ENCODE measurements at regions not wholly inside any gene's neighbourhood (a gene's known extent, or its start where the extent isn't known, plus 50 kb on each side); places are given as distances from the start of the nearest gene placed in this dataset.

GRCh38 chr5:147061431-147061830, 173.4 kb upstream of the STK32A start:
- Histone ChIP-seq H3F3A (replicated peaks; ENCODE audit: insufficient read depth) (no peaks in the 10 kb centered on the region), H3K4me1 (ENCODE audit: control insufficient read depth in 1 of 2, insufficient read depth in 2 of 2, low read depth in 1 of 2, low read length in 1 of 2) (peaks cover 0 to 10% of the 10 kb centered on the region in 2 experiments; a peak in 1 of 4 replicates), H2AFZ (ENCODE audit: low read depth) (no peak overlapping the region), H4K20me1 (ENCODE audit: insufficient read depth) (no peaks in the 10 kb centered on the region), H3K9me2 (no peaks in the 10 kb centered on the region), H3K27me3 (ENCODE audit: insufficient read depth) (no peaks in the 10 kb centered on the region; the same call in 1 of the 2 replicates), H3K79me2 (ENCODE audit: insufficient read depth) (no peaks in the 10 kb centered on the region), H3K4me2 (no peak overlapping the region), H3K27ac (ENCODE audit: low read depth in 2 of 2, low read length in 1 of 2) (no peak overlapping the region), H3K4me3 (ENCODE audit: low read depth in 2 of 2, low read length in 1 of 2) (no peak overlapping the region), H3K9me3 (no peaks in the 10 kb centered on the region), H3K9ac (no peak overlapping the region), H3K36me3 (replicated peaks in 1 of 2; ENCODE audit: control insufficient read depth in 1 of 2, insufficient read depth in 2 of 2, low read length in 1 of 2) (no peaks in the 10 kb centered on the region)
- CTCF ChIA-PET: no interaction called here
- TF ChIP-seq ELF1 (IDR thresholded peaks at IDR 0.05) (no peak), FOSL2 (IDR thresholded peaks at IDR 0.05; ENCODE audit: borderline replicate concordance, low read depth) (no peak), USF2 (IDR thresholded peaks at IDR 0.05; ENCODE audit: borderline replicate concordance, low read depth, low read length) (no peak), JUND (IDR thresholded peaks at IDR 0.05) (no peak), IRF3 (IDR thresholded peaks at IDR 0.05; ENCODE audit: low read depth, low read length) (no peak), SMC3 (IDR thresholded peaks at IDR 0.05; ENCODE audit: low read depth, low read length) (no peak), RCOR1 (IDR thresholded peaks at IDR 0.05; ENCODE audit: low read length) (no peak), EP300 (IDR thresholded peaks at IDR 0.05; ENCODE audit: borderline replicate concordance in 1 of 2, low read depth in 1 of 2, low read length in 1 of 2) (no peak)
- TF ChIP-seq, protein P1, sequence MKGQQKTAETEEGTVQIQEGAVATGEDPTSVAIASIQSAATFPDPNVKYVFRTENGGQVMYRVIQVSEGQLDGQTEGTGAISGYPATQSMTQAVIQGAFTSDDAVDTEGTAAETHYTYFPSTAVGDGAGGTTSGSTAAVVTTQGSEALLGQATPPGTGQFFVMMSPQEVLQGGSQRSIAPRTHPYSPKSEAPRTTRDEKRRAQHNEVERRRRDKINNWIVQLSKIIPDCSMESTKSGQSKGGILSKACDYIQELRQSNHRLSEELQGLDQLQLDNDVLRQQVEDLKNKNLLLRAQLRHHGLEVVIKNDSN (IDR thresholded peaks at IDR 0.05; ENCODE audit: borderline replicate concordance, low read depth): no peak
- TF ChIP-seq, protein P2, sequence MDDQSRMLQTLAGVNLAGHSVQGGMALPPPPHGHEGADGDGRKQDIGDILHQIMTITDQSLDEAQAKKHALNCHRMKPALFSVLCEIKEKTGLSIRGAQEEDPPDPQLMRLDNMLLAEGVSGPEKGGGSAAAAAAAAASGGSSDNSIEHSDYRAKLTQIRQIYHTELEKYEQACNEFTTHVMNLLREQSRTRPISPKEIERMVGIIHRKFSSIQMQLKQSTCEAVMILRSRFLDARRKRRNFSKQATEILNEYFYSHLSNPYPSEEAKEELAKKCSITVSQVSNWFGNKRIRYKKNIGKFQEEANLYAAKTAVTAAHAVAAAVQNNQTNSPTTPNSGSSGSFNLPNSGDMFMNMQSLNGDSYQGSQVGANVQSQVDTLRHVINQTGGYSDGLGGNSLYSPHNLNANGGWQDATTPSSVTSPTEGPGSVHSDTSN (IDR thresholded peaks at IDR 0.05): no peak
- 47% methylated on average over 4 of the region's 4 CpGs for WGBS (ENCODE audit: low lambda C conversion rate)
- DNase-seq: no peak
- POLR2A ChIA-PET: no interaction called here

DNA sequence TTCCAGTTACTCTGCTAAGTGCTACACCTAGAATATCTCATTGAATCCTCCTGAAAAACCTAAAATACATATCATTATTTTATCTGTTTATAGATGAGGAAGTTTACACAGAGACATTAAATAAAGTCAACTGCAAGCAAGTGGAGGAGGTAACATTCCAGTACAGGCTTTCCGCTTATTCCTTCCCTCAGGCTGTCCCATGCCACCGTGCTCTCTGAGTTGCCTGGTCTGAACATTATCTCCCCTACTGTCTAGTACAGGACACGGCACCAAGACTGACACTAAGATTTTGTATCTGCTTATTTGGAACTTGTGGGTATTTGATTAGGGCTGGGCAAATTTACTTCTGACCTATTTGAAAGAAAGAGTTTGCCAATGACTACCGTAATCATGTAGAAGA, 172.4 kb upstream of the STK32A start:
- Histone ChIP-seq H3K36me3 (replicated peaks in 1 of 2; ENCODE audit: control insufficient read depth in 1 of 2, insufficient read depth in 2 of 2, low read length in 1 of 2) (no peaks in the 10 kb centered on the region), H2AFZ (ENCODE audit: low read depth) (no peak overlapping the region), H3K27me3 (ENCODE audit: insufficient read depth) (no peaks in the 10 kb centered on the region; the same call in 1 of the 2 replicates), H3F3A (replicated peaks; ENCODE audit: insufficient read depth) (no peaks in the 10 kb centered on the region), H3K4me2 (no peak overlapping the region), H3K4me3 (ENCODE audit: low read depth in 2 of 2, low read length in 1 of 2) (no peak overlapping the region), H3K79me2 (ENCODE audit: insufficient read depth) (no peaks in the 10 kb centered on the region), H4K20me1 (ENCODE audit: insufficient read depth) (no peaks in the 10 kb centered on the region), H3K9me3 (no peaks in the 10 kb centered on the region), H3K9me2 (no peaks in the 10 kb centered on the region), H3K9ac (no peak overlapping the region), H3K4me1 (ENCODE audit: control insufficient read depth in 1 of 2, insufficient read depth in 2 of 2, low read depth in 1 of 2, low read length in 1 of 2) (peaks cover 0 to 5% of the 10 kb centered on the region in 2 experiments; a peak in 1 of 4 replicates), H3K27ac (ENCODE audit: low read depth in 2 of 2, low read length in 1 of 2) (no peak overlapping the region)
- ChIA-PET CTCF (no interaction called here), POLR2A (no interaction called here)
- DNase-seq: no peak
- WGBS (ENCODE audit: low lambda C conversion rate): 68% methylated on average over 4 of the region's 4 CpGs
- no peak for TF ChIP-seq RXRA (IDR thresholded peaks at IDR 0.05; ENCODE audit: borderline replicate concordance, low read depth)
- TF ChIP-seq GABPA (IDR thresholded peaks at IDR 0.05; ENCODE audit: low read depth): no peak
- no peak for TF ChIP-seq TAF1 (IDR thresholded peaks at IDR 0.05; ENCODE audit: borderline replicate concordance, low read depth, low read length)
- TF ChIP-seq JUND (IDR thresholded peaks at IDR 0.05): no peak
- TF ChIP-seq USF2 (IDR thresholded peaks at IDR 0.05; ENCODE audit: borderline replicate concordance, low read depth, low read length): no peak
- TF ChIP-seq FOXM1 (IDR thresholded peaks at IDR 0.05; ENCODE audit: low read depth): no peak
- no peak for TF ChIP-seq RFX5 (IDR thresholded peaks at IDR 0.05; ENCODE audit: low read length)
- TF ChIP-seq, protein P1 (IDR thresholded peaks at IDR 0.05; ENCODE audit: borderline replicate concordance, low read depth): no peak
- TF ChIP-seq MXI1 (IDR thresholded peaks at IDR 0.05; ENCODE audit: low read depth, low read length): no peak
- TF ChIP-seq CTCF (IDR thresholded peaks at IDR 0.05): no peak
- TF ChIP-seq FOXJ3 (CRISPR knock-in tag; IDR thresholded peaks at IDR 0.05): no peak
- no peak for TF ChIP-seq POLR2AphosphoS5 (IDR thresholded peaks at IDR 0.05; ENCODE audit: low read depth, low read length)
- no peak for TF ChIP-seq IRF3 (IDR thresholded peaks at IDR 0.05; ENCODE audit: low read depth, low read length)
